GM19324 (cell line): ENCODE measurements at regions not wholly inside any gene's neighbourhood (a gene's known extent, or its start where the extent isn't known, plus 50 kb on each side); places are given as distances from the start of the nearest gene placed in this dataset.
"Not testable (repeated sequence)": the region's sequence is repeated elsewhere in the genome, so short reads cannot be mapped to it uniquely, and the experiment has no call there.

ENCODE experiments used
- ATAC-seq: cut with Tn5 transposase; IDR thresholded peaks from one replicate; pipeline ENCODE4 v1.9.1; 2021; ENCODE audit warnings: mild to moderate bottlenecking, moderate library complexity; ENCODE audit not compliant: unreplicated experiment, low FRiP score

GRCh38 chr6:114863610-114864009 lies 520.8 kb upstream of the HS3ST5 start:
- ATAC-seq, result no peak

DNA sequence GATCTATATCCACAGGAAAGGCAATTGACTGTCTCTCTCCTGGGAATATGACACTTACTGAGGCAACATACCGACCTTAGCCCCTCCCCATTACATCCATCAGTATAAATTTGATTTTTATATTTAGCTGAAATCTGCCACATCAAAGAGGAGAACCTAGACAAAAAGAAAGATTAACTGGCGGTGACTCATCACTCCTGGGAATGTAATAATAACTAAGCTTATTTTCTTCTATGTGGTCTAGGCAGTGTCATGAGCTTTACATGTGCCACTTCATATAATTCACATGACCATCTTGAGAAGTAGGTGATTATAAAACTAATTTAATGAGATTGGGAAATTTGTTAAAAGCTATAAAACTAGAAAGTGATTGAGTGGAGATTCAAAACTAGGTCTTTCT lies 520.0 kb upstream of the HS3ST5 start:
- ATAC-seq, result no peak

DNA sequence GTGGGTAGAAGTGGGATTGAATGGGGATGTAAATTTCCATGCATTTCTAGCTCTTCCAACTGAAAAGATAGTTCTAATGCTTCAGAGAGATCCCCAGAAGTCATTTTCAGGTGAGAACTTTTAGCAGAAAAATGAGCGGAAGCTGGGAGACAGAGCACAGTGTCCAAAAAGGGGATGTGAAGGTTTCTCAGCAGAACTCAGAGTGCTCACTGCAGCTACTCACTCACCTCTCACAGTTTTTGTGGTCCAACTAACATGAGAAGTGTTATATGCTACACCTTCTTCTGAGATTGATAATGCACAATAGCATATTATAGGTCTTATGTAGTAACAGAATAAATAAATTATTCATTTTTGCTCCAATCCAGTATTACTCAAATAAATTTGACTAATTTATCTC lies 519.2 kb upstream of the HS3ST5 start:
- no peak for ATAC-seq

DNA sequence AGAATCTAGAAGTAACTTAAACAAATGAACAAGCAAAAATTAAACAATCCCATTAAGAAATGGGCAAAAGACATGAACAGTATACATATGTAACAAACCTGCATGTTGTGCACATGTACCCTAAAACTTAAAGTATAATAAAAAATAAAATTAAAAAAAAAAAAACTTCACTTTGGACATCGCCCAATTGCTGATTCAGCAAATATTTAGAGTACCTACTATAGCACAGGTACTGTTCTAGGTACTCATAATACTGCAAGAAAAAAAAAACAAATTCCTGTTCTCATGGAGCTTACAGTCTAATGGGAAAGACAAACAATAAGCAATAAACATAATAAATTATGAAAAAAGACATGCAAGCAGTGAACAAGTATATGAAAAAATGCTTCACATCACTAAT lies 501.5 kb upstream of the HS3ST5 start:
- ATAC-seq, result no peak

DNA sequence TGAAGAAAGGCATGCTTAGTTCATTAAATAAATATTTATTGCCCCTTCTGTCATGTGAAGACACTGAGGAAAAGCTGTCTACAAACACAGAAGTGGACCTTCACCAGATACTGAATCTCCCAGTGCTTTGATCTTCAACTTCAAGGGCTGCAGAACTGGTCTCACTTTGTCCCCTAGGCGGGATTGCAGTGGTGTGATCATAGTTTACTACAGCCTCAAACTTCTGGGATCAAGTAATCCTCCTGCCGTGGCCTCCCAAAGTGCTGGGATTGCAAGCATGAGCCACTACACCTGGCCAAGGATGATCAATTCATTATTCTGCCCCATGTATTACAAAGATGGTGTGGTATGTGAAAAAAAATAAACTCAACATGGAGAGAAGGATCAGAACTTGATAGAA lies 496.2 kb upstream of the HS3ST5 start:
- no peak for ATAC-seq

GRCh38 chr6:114833211-114833610 lies 490.4 kb upstream of the HS3ST5 start:
- ATAC-seq, result no peak

GRCh38 chr6:114830515-114830914 lies 487.7 kb upstream of the HS3ST5 start:
- ATAC-seq, result no peak

GRCh38 chr6:114827135-114827534 lies 484.3 kb upstream of the HS3ST5 start:
- no peak for ATAC-seq

DNA sequence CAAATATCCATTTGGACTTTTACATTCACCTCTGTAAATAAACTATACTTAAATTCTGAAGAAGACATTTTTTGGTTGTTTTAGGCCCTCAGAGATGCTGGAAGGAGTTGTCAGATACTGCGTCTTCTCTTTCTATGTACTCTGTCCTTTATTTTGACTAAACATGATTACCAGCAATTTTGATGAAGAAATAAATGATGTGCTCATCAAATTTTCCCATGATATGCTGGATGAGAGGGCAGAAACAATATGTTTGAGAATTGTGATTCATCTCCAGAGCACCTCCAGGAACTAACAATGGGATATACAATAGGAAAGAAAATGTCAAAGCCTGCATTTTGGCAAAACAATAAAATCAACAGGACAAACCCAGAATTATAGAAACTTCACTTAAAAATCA lies 481.6 kb upstream of the HS3ST5 start:
- no peak for ATAC-seq

- no peak for ATAC-seq
Observed at GRCh38 chr6:114816678-114817077, 473.9 kb upstream of the HS3ST5 start.

DNA sequence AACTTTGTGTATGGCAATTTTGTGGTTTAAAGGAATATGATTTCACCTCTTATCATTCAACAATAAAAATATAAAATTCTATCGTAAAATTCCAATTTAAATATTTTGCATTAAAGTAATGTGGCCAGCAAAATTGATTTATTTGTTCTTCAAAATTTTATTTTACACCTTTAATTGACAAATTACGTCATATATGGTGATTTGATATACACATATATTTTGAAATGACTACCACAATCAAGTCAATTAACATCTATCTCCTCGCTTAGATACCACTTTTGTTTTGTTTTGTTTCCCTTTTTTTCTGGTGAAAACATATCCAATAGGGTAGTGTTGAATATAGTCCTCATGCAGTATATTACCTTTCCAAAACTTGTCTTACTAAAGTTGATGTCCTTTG lies 467.6 kb upstream of the HS3ST5 start:
- ATAC-seq, result no peak

GRCh38 chr6:114805426-114805825 lies 462.6 kb upstream of the HS3ST5 start:
- not testable (repeated sequence) for ATAC-seq

DNA sequence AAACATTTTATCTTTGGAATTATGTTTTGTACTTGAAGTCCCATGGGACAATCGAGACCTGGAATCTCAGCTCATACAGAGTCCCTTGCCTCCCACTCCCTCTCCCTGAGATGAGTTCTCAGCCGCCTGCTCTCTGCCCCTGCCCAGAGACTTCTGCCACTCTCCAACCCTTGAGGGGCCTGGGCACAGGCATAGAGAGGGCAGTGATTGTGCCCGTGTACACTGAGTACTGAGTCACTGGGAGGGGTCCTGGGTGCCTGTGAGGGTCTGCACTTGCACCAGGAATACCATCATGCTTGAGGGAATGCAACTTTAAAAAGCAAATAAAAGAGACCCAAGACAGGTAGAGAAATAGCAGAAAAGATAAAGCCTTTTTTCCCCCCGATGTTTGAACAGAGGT lies 453.8 kb upstream of the HS3ST5 start:
- ATAC-seq, result no peak

DNA sequence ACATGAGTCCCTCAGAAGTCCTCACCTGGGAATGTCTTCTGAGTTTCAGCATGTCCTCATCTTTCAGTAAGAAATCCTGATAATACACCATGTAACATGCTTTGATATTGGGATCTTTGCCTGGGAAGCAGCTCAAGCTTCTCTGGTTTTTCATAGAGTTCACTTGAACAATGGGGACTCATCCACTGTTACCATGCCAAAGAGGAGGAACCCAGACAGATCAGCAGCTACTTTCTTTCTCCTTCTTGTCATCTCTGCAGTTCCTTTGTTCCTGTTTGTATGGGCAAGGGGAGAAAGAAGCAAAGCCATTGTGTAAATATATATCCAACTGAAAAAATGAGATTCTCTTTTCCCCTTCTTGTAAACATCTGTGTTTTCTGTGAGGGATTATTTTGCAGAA lies 450.6 kb upstream of the HS3ST5 start:
- no peak for ATAC-seq

GRCh38 chr6:114785235-114786127 lies 442.7 kb upstream of the HS3ST5 start:
- ATAC-seq, result no peak

DNA sequence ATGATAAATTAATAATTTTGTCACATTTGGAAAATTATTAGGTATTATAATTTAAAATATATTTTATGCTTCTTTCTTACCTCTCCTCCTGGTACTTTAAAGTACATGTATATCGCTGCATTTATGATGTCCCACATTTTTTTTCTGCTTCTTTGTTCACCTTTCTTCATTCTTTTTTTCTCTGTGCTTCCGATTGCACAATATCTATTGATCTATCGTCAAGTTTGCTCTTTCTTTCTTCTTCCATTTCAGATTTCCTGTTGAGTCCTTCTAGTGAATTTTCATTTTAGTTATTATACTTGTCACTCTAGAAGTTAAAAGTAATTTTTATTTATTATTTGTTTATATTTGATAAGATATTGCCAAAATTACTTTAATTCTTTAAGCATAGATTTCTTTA lies 441.0 kb upstream of the HS3ST5 start:
- no peak for ATAC-seq

DNA sequence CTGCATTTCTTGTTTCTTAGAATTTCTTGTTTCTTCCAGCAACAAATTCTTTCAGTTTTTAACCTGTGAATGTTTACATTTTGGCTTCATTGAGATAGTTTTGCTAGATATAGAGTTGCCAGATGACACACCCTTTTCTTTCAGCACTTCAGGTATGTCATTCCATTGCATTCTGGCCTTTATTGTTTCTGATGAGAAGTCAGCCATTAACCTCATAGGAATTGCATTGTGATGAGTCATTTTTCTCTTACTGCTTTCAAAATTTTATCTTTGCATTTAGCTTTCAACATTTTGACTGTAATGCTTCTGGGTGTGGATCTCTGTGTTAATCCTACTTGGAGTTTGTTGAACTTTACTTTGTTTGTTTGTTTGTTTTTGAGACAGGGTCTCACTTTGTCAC lies 440.3 kb upstream of the HS3ST5 start:
- no peak for ATAC-seq

DNA sequence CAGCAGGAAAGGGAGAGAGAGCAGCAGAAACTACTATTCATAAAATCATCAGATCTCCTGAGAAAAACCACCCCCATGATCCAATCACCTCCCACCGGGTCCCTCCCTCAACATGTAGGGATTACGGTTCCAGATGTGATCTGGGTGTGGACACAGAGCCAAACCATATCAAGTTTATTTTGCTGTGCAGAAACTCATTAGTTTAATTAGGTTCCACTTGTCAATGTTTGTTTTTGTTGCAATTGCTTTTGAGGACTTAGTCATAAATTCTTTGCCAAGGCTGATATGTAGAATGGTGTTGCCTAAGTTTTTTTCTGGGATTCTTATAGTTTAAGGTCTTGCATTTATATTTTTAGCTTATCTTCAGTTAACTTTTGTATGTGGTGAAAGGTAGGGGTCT lies 422.0 kb upstream of the HS3ST5 start:
- ATAC-seq, result no peak

DNA sequence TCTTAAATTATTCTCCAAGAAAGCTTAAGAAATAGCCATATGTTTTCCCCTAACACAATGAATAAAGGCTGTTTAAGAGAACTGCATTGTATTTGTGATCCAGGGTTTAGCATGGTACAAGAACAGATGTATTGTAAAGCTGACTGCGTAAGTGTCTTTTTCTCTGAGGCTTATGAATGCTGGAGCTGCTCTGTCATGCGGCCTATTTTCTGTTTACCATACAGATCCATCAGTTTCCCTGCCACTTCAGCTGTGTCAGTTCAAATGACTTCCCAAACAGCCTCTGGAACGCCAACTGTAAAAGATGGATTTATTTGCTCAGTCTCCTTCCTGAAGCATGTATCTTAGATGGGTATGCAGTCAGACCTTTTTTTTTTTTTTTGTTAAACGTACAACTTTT lies 419.3 kb upstream of the HS3ST5 start:
- no peak for ATAC-seq

- ATAC-seq, result no peak
Observed at GRCh38 chr6:114747995-114748625, 405.3 kb upstream of the HS3ST5 start.

- ATAC-seq, result no peak
Observed at GRCh38 chr6:114740547-114740946, 397.7 kb upstream of the HS3ST5 start.

GRCh38 chr6:114739656-114740055 lies 396.8 kb upstream of the HS3ST5 start:
- no peak for ATAC-seq
